ENCODE measurements at regions not wholly inside any gene's neighbourhood (a gene's known extent, or its start where the extent isn't known, plus 50 kb on each side); places are given as distances from the start of the nearest gene placed in this dataset.

GRCh38 chr4:14545163-14545562 is 457.1 kb upstream of the CPEB2 start:
- no peak for DNase-seq (ENCODE audit: low read depth in 2 of 2)

- no peak for DNase-seq (ENCODE audit: low read depth in 2 of 2)
These were observed 456.5 kb upstream of the CPEB2 start for GRCh38 chr4:14545807-14546206.

DNA sequence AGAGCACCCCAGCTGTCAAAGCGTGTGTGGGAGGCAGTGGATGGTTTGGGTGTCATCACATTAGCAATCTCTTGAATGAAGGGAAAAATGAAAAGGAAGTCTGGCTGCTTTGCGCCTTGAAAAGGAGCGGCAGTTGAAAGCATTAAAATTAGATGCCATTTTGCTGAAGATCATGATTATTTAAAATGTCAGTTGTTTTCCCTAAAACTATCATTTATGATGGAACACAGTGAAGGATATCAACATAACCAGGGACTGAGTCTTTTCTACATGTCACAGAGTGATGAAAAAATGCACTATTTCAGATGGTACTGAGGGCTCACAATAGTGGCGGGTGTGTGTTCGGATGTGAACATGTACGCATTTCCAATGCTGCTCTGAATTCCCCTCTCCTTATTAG is 450.2 kb upstream of the CPEB2 start:
- no peak for DNase-seq (ENCODE audit: low read depth in 2 of 2)

DNA sequence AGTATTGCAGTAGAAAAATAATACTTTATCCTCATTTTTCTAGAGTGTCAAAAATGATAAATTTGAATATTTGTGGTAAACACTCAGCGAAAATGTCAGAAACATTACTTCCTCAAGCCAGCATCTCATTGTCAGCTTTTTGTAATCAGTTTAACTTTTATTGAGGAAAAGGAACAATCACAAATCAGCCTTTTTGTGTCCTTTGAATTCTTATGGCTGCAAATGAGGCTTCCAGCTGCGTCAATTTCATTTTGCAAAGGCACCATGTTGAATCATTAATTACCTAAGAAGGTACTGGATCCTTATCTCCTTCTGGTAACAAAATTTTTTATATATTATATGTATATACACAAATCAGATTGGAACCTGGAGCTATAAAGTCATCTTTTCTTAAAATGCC is 442.6 kb upstream of the CPEB2 start:
- DNase-seq (ENCODE audit: low read depth in 2 of 2): no peak

- DNase-seq (ENCODE audit: low read depth in 2 of 2): no peak
These were observed 441.7 kb upstream of the CPEB2 start for GRCh38 chr4:14560577-14560976.

- no peak for DNase-seq (ENCODE audit: low read depth in 2 of 2)
These were observed 439.4 kb upstream of the CPEB2 start for GRCh38 chr4:14562901-14563300.

GRCh38 chr4:14564281-14564680 is 438.0 kb upstream of the CPEB2 start:
- DNase-seq (ENCODE audit: low read depth in 2 of 2): no peak

DNA sequence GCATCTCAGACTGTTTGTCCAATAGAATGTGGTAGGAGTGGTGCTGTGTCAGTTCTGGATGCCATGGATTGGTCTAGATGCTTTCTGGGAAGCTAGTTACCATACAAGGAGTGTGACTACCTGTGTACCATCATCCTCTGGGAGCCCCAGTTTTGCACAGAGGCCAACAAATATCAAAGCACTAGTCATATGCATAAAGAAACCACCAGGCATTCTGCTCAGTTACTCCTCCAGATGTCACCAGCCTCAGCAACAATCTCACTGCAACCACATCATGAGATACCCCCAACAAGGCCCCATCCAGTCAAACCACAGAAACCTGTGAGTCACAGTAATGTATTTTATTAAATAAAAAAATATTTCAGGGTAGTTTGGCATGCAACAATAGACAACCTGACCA is 435.8 kb upstream of the CPEB2 start:
- DNase-seq (ENCODE audit: low read depth in 2 of 2): no peak

- no peak for DNase-seq (ENCODE audit: low read depth in 2 of 2)
These were observed 433.9 kb upstream of the CPEB2 start for GRCh38 chr4:14568351-14568750.

- no peak for DNase-seq (ENCODE audit: low read depth in 2 of 2)
These were observed 427.0 kb upstream of the CPEB2 start for GRCh38 chr4:14575289-14575688.

DNA sequence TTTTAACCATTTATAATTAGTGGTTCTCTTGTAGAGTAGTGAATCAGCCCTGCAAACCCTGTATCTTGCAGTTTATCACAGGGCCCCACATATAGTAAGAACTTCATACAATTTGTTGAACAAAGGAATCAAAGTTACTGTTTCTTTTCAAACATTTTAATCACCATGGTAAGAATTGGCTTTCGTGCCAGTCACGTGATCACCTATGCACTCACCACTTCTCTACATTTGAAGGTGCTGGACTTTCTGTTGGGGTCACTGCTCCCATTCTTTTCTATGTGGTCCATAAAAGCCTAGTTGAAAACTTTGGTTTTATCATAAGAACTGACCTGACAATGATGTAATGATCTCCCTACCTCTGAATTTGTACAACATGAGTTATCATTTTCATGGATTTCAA is 426.4 kb upstream of the CPEB2 start:
- no peak for DNase-seq (ENCODE audit: low read depth in 2 of 2)

DNA sequence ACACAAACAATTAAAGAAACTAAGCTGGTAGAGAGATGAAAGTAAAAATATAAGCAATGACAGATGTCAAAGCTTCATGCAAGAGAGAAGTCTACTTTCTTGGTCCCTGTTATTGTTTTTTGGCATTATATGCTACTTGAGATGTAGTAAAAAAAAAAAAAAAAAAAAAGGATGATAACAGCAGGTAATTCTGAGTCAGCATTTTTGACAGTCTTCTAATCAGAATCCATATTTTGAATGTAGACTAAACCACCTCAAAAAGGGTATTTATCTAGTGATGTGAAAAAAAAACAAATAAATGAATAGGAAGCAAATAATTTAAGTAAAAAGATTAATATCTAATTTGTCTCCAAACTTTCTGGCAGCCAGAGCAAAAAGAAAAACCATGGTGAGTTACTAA is 422.2 kb upstream of the CPEB2 start:
- DNase-seq (ENCODE audit: low read depth in 2 of 2): no peak

DNA sequence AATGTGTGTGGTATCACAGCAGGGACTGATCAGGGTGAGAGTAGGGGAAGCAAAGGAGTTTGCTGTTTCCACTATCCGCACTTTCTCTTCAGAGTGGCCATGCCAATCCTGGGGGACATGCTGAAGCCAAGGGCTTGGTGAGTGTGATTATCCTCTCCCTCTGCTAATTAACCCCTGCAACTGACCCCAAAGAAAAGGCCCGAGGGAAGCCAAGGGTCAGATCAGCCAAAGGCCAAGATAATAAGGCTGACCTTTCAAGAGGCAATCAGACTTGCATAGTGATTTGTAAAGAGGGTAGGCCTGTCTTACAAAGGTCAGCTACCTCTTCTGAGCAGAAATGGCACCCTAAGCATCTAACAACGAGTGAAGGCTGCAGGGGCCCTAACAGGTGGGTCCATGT is 420.5 kb upstream of the CPEB2 start:
- no peak for DNase-seq (ENCODE audit: low read depth in 2 of 2)

DNA sequence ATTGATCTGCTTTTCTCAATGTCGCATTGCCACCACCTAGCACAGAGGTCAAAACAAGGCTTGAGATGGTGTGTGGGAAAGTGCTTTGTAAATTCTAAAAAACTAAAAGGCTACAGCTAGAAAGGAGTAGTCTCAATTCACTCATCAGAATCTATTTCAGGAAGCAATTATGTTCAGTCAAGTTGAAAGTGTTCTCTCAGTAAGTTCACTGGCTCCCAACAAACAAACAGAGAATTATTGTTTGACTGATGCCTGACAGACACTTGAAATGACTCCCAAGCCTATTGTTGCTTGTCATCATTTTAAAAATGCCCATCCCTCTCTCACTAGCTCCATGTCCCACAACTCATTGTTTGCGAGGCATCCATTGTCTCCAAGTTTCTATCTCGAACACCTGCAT is 419.6 kb upstream of the CPEB2 start:
- DNase-seq (ENCODE audit: low read depth in 2 of 2): no peak

DNA sequence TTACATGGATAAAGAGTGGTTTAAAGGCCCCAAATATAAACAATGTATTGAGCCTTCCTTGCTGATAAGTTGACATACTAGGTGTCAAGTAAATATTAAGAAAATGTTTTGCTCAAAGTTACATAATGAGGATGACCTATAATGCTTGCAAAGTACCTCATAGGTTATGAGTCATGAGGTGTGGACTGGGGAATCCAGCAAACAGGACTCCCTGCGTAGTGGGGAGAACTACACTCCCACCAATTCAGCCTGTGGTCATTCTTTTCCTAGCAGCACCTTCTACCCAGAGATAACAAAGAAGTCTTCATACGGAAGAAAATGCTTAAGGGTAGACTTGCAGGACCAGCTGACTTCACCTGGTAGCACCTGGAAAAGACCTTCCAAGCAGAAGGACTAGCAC is 418.9 kb upstream of the CPEB2 start:
- no peak for DNase-seq (ENCODE audit: low read depth in 2 of 2)

DNA sequence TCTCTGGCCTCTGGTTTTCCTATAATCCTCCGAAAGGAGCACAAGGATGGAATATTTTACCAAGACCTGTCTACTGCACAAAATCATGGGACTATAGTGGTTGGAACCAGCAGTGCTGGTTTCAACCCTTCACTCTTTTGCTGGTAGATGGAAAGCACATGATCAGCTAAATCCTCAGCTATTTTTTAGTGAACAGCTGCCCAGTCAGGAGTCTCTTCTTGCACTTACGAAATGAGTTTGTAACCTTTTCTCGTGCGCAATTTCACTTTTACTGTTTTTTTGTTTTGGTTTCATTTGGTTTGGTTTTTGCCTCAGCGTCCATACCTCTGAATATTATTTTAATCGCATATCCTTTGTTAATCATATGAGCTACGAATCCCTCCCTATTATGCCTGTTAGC is 418.5 kb upstream of the CPEB2 start:
- DNase-seq (ENCODE audit: low read depth in 2 of 2): no peak

DNA sequence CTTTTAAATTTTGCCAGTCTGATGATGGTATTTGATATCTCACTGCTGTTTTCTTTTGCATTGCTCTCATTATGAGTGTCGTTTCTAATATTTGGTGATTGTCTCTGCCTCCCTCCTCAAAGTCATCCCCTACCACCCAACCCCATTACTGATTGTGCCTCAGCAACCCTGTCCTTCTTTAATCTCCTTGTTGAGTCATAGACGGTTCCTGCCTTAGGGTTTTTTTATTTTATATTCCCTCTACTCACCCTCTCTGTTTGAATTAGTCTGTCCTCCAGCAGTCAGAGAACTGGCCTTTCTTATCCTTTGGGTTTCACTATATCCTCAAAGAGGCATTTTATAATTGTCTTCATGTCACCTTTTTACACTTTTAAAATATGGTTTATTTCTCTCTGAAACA is 409.3 kb upstream of the CPEB2 start:
- no peak for DNase-seq (ENCODE audit: low read depth in 2 of 2)

DNA sequence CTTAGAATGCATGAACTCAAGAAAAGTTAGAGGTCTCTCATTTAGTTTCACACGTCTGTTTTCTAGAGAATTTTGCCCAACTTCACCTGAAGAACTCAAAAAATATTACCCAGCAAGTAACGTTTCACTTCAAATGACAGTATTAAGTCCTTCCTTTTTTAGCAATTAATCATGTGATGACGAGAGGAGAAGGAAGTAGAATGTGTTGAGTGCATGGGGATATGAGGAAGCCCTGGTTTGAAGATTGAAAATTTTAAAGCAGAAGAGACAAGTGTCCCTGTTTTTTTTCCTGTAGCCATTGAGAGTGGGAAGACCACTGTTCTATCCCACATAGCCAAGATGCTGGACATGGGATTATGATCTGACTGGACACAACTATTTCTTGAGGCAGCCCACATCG is 406.3 kb upstream of the CPEB2 start:
- DNase-seq (ENCODE audit: low read depth in 2 of 2): no peak

DNA sequence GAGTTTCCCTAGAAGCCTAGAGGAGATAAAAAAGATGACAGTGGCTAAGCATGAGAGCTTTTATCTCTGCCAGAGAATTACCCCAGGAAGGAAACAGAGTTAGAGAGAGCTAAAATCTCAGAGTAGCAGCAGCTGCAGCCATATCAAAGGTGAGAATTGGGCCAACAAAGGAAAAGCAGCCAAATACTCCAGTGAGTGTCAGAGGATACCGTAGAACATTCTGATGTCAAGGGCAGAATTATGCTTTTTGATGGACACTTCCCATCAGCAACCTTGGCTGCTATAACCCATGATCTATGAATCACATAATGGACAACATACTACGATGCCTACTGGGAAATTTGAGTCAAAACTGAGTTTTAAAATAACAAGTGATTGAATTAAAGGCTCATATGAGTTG is 405.8 kb upstream of the CPEB2 start:
- no peak for DNase-seq (ENCODE audit: low read depth in 2 of 2)

DNA sequence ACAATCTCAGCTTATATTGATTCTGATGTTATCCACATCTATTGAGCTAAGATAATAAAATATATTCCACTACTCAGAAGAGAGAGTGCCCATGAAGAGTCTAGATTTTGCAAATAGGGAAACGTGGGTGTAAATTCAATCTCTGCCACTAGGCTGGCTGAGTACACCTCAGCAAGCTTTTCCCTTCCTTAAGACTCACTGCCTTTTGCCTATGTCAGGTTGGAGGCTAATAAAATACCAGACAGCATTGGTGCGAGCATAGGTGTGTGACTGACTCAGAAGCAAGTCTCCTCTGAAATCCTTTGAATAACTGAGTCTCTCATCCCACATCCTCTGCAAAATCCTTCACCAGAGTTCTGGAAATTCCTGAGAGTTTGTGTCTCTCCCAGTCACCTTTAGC is 405.4 kb upstream of the CPEB2 start:
- no peak for DNase-seq (ENCODE audit: low read depth in 2 of 2)

DNA sequence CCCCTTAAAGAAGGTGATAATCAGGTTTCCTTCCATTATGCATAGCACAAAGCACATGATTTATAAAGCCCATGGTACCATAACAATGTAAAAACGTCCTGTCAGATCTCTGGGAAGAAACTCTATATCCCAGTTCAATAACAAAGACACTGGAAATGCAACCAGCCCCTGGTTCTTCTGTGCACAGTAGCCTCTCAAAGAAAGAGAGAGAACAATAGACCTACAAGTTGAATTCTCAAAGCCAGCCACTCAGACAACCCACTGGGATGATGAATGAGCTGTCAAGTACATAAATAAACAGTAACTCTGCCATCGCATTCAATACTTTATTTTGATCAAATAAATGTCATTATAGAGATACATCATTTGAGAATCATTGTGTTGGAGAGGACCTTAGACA is 400.1 kb upstream of the CPEB2 start:
- DNase-seq (ENCODE audit: low read depth in 2 of 2): no peak

DNA sequence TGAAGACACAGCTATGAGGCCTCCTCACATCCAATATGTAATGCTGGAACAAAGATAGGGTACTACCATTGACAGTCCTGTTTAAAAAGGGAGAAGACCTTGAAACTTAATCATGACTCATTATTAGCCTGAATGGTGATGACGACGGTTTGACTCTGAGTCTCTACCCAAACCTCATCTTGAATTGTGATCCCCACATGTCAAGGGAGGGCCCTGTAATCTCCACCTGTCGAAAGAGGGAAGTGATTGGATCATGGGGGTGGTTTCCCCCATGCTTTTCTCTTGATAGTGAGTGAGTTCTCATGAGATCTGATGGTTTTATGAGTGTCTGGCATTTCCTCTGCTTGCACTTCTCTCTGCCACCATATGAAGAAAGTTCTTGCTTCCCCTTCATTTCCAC is 395.3 kb upstream of the CPEB2 start:
- DNase-seq (ENCODE audit: low read depth in 2 of 2): no peak

DNA sequence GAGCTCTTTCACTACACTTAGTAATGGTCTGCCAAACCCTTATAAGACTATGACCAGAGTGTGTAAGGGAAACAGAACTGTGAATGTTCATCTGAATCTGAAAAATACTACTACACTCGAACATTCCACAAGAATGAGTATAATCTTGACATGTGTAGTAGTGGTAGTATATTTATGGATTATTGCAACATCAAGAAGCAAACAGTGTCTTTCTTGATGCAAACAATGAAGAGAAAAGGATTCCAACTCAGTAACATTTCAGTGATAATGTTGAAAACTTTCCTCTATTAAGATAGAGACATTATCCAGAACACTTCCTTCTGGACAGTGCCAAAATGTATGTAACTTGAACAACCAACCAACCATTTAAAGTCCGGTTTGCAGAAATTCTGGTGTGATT is 394.7 kb upstream of the CPEB2 start:
- no peak for DNase-seq (ENCODE audit: low read depth in 2 of 2)

- DNase-seq (ENCODE audit: low read depth in 2 of 2): no peak
These were observed 393.7 kb upstream of the CPEB2 start for GRCh38 chr4:14608630-14609029.

DNA sequence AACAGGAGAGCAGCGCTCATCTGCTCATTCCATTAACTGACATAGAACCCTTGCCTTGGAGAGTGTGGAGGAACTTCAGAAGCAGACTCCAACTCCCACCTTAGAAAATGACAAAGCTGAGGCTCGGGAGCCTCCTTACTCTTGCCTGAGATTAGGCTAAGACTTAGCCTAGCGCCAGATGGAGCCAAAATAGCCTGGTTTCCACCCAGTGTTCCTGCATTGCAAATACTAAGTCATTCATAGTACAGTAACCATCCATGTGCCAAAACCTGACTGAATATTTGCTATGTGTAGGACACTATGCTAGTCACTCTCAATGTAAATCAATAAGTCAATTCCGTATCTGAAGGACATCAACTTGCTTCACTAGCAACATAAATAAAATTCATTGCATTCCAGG is 387.4 kb upstream of the CPEB2 start:
- DNase-seq (ENCODE audit: low read depth in 2 of 2): no peak
